ENCODE measurements at regions not wholly inside any gene's neighbourhood (a gene's known extent, or its start where the extent isn't known, plus 50 kb on each side); places are given as distances from the start of the nearest gene placed in this dataset.

DNA sequence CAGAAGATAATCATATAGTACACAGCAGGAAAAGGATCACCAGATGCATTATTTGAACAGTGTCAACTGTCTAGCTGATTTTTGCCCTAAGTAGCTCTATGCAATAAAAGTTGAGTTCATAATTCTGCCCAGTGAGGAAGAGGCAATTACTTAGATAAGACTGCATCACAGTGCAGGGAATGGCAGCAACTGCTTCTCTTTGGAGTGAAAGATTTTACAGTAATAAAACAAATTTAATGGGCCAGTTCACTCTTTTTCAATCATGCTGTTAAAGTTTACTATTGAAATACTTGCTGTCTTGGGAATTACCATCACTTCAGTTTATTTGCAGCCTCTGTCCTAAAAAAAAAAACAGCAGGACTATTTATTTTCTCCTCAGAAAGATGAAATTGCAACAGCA lies 907.9 kb downstream of the ANKRD7 start:
- TF ChIP-seq EZH2 (IDR thresholded peaks at IDR 0.05; ENCODE audit: low read depth) = no peak
- TF ChIP-seq, protein P1, sequence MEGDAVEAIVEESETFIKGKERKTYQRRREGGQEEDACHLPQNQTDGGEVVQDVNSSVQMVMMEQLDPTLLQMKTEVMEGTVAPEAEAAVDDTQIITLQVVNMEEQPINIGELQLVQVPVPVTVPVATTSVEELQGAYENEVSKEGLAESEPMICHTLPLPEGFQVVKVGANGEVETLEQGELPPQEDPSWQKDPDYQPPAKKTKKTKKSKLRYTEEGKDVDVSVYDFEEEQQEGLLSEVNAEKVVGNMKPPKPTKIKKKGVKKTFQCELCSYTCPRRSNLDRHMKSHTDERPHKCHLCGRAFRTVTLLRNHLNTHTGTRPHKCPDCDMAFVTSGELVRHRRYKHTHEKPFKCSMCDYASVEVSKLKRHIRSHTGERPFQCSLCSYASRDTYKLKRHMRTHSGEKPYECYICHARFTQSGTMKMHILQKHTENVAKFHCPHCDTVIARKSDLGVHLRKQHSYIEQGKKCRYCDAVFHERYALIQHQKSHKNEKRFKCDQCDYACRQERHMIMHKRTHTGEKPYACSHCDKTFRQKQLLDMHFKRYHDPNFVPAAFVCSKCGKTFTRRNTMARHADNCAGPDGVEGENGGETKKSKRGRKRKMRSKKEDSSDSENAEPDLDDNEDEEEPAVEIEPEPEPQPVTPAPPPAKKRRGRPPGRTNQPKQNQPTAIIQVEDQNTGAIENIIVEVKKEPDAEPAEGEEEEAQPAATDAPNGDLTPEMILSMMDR (conservative IDR thresholded peaks at IDR 0.05) = no peak
- Histone ChIP-seq H3K36me3 (ENCODE audit: low read depth) (no peaks in the 10 kb centered on the region), H3K4me2 (no peak overlapping the region), H3K4me1 (replicated peaks; ENCODE audit: insufficient read depth) (no peaks in the 10 kb centered on the region), H3K9me2 (ENCODE audit: insufficient read depth) (no peaks in the 10 kb centered on the region), H3K4me3 (no peak overlapping the region), H4K20me1 (ENCODE audit: insufficient read depth) (no peaks in the 10 kb centered on the region), H3K27ac (no peak overlapping the region), H3K79me2 (ENCODE audit: low read depth) (no peaks in the 10 kb centered on the region), H3K9me3 (ENCODE audit: insufficient read depth, low read depth) (no peaks in the 10 kb centered on the region), H2AFZ (no peak overlapping the region), H3K27me3 (ENCODE audit: insufficient read depth, low read depth) (no peaks in the 10 kb centered on the region), H3F3A (ENCODE audit: insufficient read depth, low read depth) (no peaks in the 10 kb centered on the region)
- ChIA-PET CTCF (no interaction called here), POLR2A (ENCODE audit: unreplicated experiment) (no interaction called here)
- intact Hi-C loops (cut with micrococcal nuclease; ENCODE audit: unreplicated experiment) = no loop called here
- no peak for DNase-seq
- BruUV-seq (replicated peaks) = no TSS peak

DNA sequence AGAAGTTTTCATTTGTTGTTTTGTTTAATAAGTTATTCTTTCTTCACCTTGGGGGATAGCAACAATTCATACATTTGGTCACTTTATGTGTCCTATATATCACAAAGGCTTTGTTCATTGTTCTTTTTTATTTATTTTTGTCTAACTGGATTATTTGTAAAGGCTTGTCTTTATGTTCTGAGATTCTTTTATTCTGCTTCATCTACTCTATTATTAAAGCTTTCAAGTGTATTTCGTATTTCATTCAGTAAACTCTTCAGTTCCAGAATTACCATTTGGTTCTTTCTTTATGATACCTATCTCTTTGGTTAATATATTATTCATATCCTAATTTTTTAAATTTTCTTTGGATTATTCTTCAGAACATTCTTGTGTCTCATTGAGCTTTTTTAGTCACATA lies 942.9 kb downstream of the ANKRD7 start:
- H3K4me1 ChIP-seq (replicated peaks; ENCODE audit: insufficient read depth) = no peaks in the 10 kb centered on the region
- H3F3A ChIP-seq (ENCODE audit: insufficient read depth, low read depth) = no peaks in the 10 kb centered on the region
- H3K4me2 ChIP-seq = no peak overlapping the region
- no peak overlapping the region for H3K27ac ChIP-seq
- intact Hi-C loops (cut with micrococcal nuclease; ENCODE audit: unreplicated experiment) = no loop called here
- H3K36me3 ChIP-seq (ENCODE audit: low read depth) = no peaks in the 10 kb centered on the region
- no peak for DNase-seq
- no peaks in the 10 kb centered on the region; the same call in 1 of the 2 replicates for H3K9me3 ChIP-seq (ENCODE audit: insufficient read depth, low read depth)
- no peaks in the 10 kb centered on the region for H3K9me2 ChIP-seq (ENCODE audit: insufficient read depth)
- no peaks in the 10 kb centered on the region for H4K20me1 ChIP-seq (ENCODE audit: insufficient read depth)
- no peaks in the 10 kb centered on the region for H3K79me2 ChIP-seq (ENCODE audit: low read depth)
- H3K27me3 ChIP-seq (ENCODE audit: insufficient read depth, low read depth) = no peaks in the 10 kb centered on the region
- no peak overlapping the region for H2AFZ ChIP-seq
- ChIA-PET CTCF (no interaction called here), POLR2A (ENCODE audit: unreplicated experiment) (no interaction called here)
- no TSS peak for BruUV-seq (replicated peaks)
- TF ChIP-seq, protein P1 (conservative IDR thresholded peaks at IDR 0.05) = no peak
- TF ChIP-seq EZH2 (IDR thresholded peaks at IDR 0.05; ENCODE audit: low read depth) = no peak
- H3K4me3 ChIP-seq = no peak overlapping the region

DNA sequence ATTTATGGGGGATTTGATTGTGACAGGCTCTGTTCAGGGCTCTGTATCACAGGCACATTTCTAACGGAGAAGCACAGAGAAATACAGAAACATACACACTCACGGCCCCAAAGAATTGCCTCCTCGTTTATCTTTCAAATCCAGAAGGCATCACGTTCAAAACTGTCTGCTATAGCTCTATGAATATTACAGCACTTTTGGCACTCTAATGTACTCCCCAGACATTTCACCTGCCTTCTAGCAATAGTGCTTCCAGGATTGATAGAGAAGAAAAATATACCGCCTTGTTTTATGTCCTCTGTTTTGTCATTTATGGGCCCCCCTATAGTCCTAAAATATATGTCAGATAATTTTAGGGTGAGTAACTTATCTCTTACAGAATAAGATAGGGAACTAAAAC lies 947.5 kb downstream of the ANKRD7 start:
- no peaks in the 10 kb centered on the region for H3K9me2 ChIP-seq (ENCODE audit: insufficient read depth)
- ChIA-PET POLR2A (ENCODE audit: unreplicated experiment) (no interaction called here), CTCF (no interaction called here)
- DNase-seq = no peak
- no peak overlapping the region for H2AFZ ChIP-seq
- H3K4me1 ChIP-seq (replicated peaks; ENCODE audit: insufficient read depth) = no peaks in the 10 kb centered on the region
- no TSS peak for BruUV-seq (replicated peaks)
- H3K27ac ChIP-seq = no peak overlapping the region
- no peaks in the 10 kb centered on the region for H3K27me3 ChIP-seq (ENCODE audit: insufficient read depth, low read depth)
- no peaks in the 10 kb centered on the region for H3K79me2 ChIP-seq (ENCODE audit: low read depth)
- no peaks in the 10 kb centered on the region for H4K20me1 ChIP-seq (ENCODE audit: insufficient read depth)
- TF ChIP-seq, protein P1 (conservative IDR thresholded peaks at IDR 0.05) = no peak
- no peak for TF ChIP-seq EZH2 (IDR thresholded peaks at IDR 0.05; ENCODE audit: low read depth)
- H3F3A ChIP-seq (ENCODE audit: insufficient read depth, low read depth) = no peaks in the 10 kb centered on the region
- H3K4me2 ChIP-seq = no peak overlapping the region
- no peaks in the 10 kb centered on the region for H3K36me3 ChIP-seq (ENCODE audit: low read depth)
- H3K9me3 ChIP-seq (ENCODE audit: insufficient read depth, low read depth) = no peaks in the 10 kb centered on the region; the same call in 1 of the 2 replicates
- H3K4me3 ChIP-seq = no peak overlapping the region
- intact Hi-C loops (cut with micrococcal nuclease; ENCODE audit: unreplicated experiment) = no loop called here
